ENCODE measurements at regions not wholly inside any gene's neighbourhood (a gene's known extent, or its start where the extent isn't known, plus 50 kb on each side); places are given as distances from the start of the nearest gene placed in this dataset.

GRCh38 chr18:24530630-24531111, 70.2 kb downstream of the HRH4 start:
- Histone ChIP-seq H3K9ac (ENCODE audit: low read depth, low read length) (no peak overlapping the region), H3K4me1 (ENCODE audit: insufficient read depth, low read length) (peaks cover 3% of the 10 kb centered on the region; the same call in 1 of the 2 replicates), H3K9me3 (ENCODE audit: insufficient read depth, low read depth, low read length) (no peaks in the 10 kb centered on the region), H3K27ac (ENCODE audit: low read depth, low read length) (no peak overlapping the region), H3K4me3 (ENCODE audit: low read length) (no peak overlapping the region), H3K27me3 (ENCODE audit: insufficient read depth, low read length) (no peaks in the 10 kb centered on the region), H3K36me3 (ENCODE audit: insufficient read depth, low read length) (no peaks in the 10 kb centered on the region)
- WGBS, result 86% methylated on average over 6 of the region's 6 CpGs

GRCh38 chr18:24534271-24534670, 73.8 kb downstream of the HRH4 start:
- WGBS, result 96% methylated on average over 6 of the region's 6 CpGs

GRCh38 chr18:24534737-24535136, 74.3 kb downstream of the HRH4 start:
- Histone ChIP-seq H3K4me3 (ENCODE audit: low read length) (no peak overlapping the region), H3K36me3 (ENCODE audit: insufficient read depth, low read length) (no peaks in the 10 kb centered on the region), H3K27ac (ENCODE audit: low read depth, low read length) (no peak overlapping the region), H3K27me3 (ENCODE audit: insufficient read depth, low read length) (no peaks in the 10 kb centered on the region), H3K4me1 (ENCODE audit: insufficient read depth, low read length) (no peaks in the 10 kb centered on the region), H3K9me3 (ENCODE audit: insufficient read depth, low read depth, low read length) (no peaks in the 10 kb centered on the region), H3K9ac (ENCODE audit: low read depth, low read length) (no peak overlapping the region)
- 86% methylated on average over 3 of the region's 4 CpGs for whole genome bisulfite sequencing

More at GRCh38 chr18:24534271-24534670, 73.8 kb downstream of the HRH4 start:
- no peaks in the 10 kb centered on the region for H3K27me3 ChIP-seq (ENCODE audit: insufficient read depth, low read length)
- H3K27ac ChIP-seq (ENCODE audit: low read depth, low read length), result no peak overlapping the region
- H3K9ac ChIP-seq (ENCODE audit: low read depth, low read length), result no peak overlapping the region
- H3K9me3 ChIP-seq (ENCODE audit: insufficient read depth, low read depth, low read length), result no peaks in the 10 kb centered on the region
- H3K36me3 ChIP-seq (ENCODE audit: insufficient read depth, low read length), result no peaks in the 10 kb centered on the region
- H3K4me1 ChIP-seq (ENCODE audit: insufficient read depth, low read length), result no peaks in the 10 kb centered on the region
- H3K4me3 ChIP-seq (ENCODE audit: low read length), result no peak overlapping the region

GRCh38 chr18:24535527-24536295, 75.3 kb downstream of the HRH4 start:
- Histone ChIP-seq H3K36me3 (ENCODE audit: insufficient read depth, low read length) (no peaks in the 10 kb centered on the region), H3K4me3 (ENCODE audit: low read length) (no peak overlapping the region), H3K27me3 (ENCODE audit: insufficient read depth, low read length) (no peaks in the 10 kb centered on the region), H3K27ac (ENCODE audit: low read depth, low read length) (no peak overlapping the region), H3K9ac (ENCODE audit: low read depth, low read length) (no peak overlapping the region), H3K4me1 (ENCODE audit: insufficient read depth, low read length) (no peaks in the 10 kb centered on the region), H3K9me3 (ENCODE audit: insufficient read depth, low read depth, low read length) (no peaks in the 10 kb centered on the region)
- 92% methylated on average over 3 of the region's 3 CpGs for WGBS

GRCh38 chr18:24536326-24536725, 75.9 kb downstream of the HRH4 start:
- Histone ChIP-seq H3K9ac (ENCODE audit: low read depth, low read length) (no peak overlapping the region), H3K27me3 (ENCODE audit: insufficient read depth, low read length) (no peaks in the 10 kb centered on the region), H3K36me3 (ENCODE audit: insufficient read depth, low read length) (no peaks in the 10 kb centered on the region), H3K4me3 (ENCODE audit: low read length) (no peak overlapping the region), H3K9me3 (ENCODE audit: insufficient read depth, low read depth, low read length) (no peaks in the 10 kb centered on the region), H3K4me1 (ENCODE audit: insufficient read depth, low read length) (no peaks in the 10 kb centered on the region), H3K27ac (ENCODE audit: low read depth, low read length) (no peak overlapping the region)
- whole genome bisulfite sequencing, result 87% methylated on average over 4 of the region's 4 CpGs

GRCh38 chr18:24536834-24537233, 76.4 kb downstream of the HRH4 start:
- no peak overlapping the region for H3K27ac ChIP-seq (ENCODE audit: low read depth, low read length)
- no peaks in the 10 kb centered on the region for H3K9me3 ChIP-seq (ENCODE audit: insufficient read depth, low read depth, low read length)
- H3K27me3 ChIP-seq (ENCODE audit: insufficient read depth, low read length), result no peaks in the 10 kb centered on the region
- 95% methylated on average over 1 of the region's 1 CpG for WGBS
- H3K4me1 ChIP-seq (ENCODE audit: insufficient read depth, low read length), result no peaks in the 10 kb centered on the region
- H3K9ac ChIP-seq (ENCODE audit: low read depth, low read length), result no peak overlapping the region
- H3K4me3 ChIP-seq (ENCODE audit: low read length), result no peak overlapping the region
- H3K36me3 ChIP-seq (ENCODE audit: insufficient read depth, low read length), result no peaks in the 10 kb centered on the region

- Histone ChIP-seq H3K36me3 (ENCODE audit: insufficient read depth, low read length) (no peaks in the 10 kb centered on the region), H3K27me3 (ENCODE audit: insufficient read depth, low read length) (no peaks in the 10 kb centered on the region), H3K9me3 (ENCODE audit: insufficient read depth, low read depth, low read length) (no peaks in the 10 kb centered on the region), H3K27ac (ENCODE audit: low read depth, low read length) (no peak overlapping the region), H3K4me1 (ENCODE audit: insufficient read depth, low read length) (no peaks in the 10 kb centered on the region), H3K9ac (ENCODE audit: low read depth, low read length) (no peak overlapping the region), H3K4me3 (ENCODE audit: low read length) (no peak overlapping the region)
- 94% methylated on average over 4 of the region's 5 CpGs for WGBS
Measured at GRCh38 chr18:24538414-24539264, 78.2 kb downstream of the HRH4 start.

GRCh38 chr18:24539866-24540617, 79.6 kb downstream of the HRH4 start:
- Histone ChIP-seq H3K4me3 (ENCODE audit: low read length) (no peak overlapping the region), H3K9me3 (ENCODE audit: insufficient read depth, low read depth, low read length) (no peaks in the 10 kb centered on the region), H3K27me3 (ENCODE audit: insufficient read depth, low read length) (no peaks in the 10 kb centered on the region), H3K27ac (ENCODE audit: low read depth, low read length) (no peak overlapping the region), H3K9ac (ENCODE audit: low read depth, low read length) (no peak overlapping the region), H3K4me1 (ENCODE audit: insufficient read depth, low read length) (no peaks in the 10 kb centered on the region), H3K36me3 (ENCODE audit: insufficient read depth, low read length) (no peaks in the 10 kb centered on the region)
- 85% methylated on average over 4 of the region's 4 CpGs for WGBS

GRCh38 chr18:24540896-24541295, 80.5 kb downstream of the HRH4 start:
- WGBS, result 81% methylated on average over 8 of the region's 8 CpGs
- no peaks in the 10 kb centered on the region for H3K27me3 ChIP-seq (ENCODE audit: insufficient read depth, low read length)
- H3K4me1 ChIP-seq (ENCODE audit: insufficient read depth, low read length), result no peaks in the 10 kb centered on the region

GRCh38 chr18:24543086-24543794, 82.8 kb downstream of the HRH4 start:
- 91% methylated on average over 4 of the region's 4 CpGs for WGBS
- Histone ChIP-seq H3K9me3 (ENCODE audit: insufficient read depth, low read depth, low read length) (no peaks in the 10 kb centered on the region), H3K4me1 (ENCODE audit: insufficient read depth, low read length) (no peaks in the 10 kb centered on the region; the same call in 1 of the 2 replicates), H3K27me3 (ENCODE audit: insufficient read depth, low read length) (no peaks in the 10 kb centered on the region), H3K27ac (ENCODE audit: low read depth, low read length) (no peak overlapping the region), H3K36me3 (ENCODE audit: insufficient read depth, low read length) (no peaks in the 10 kb centered on the region), H3K9ac (ENCODE audit: low read depth, low read length) (no peak overlapping the region), H3K4me3 (ENCODE audit: low read length) (no peak overlapping the region)

More at GRCh38 chr18:24540896-24541295, 80.5 kb downstream of the HRH4 start:
- H3K9me3 ChIP-seq (ENCODE audit: insufficient read depth, low read depth, low read length), result no peaks in the 10 kb centered on the region
- H3K9ac ChIP-seq (ENCODE audit: low read depth, low read length), result no peak overlapping the region
- no peak overlapping the region for H3K27ac ChIP-seq (ENCODE audit: low read depth, low read length)
- H3K36me3 ChIP-seq (ENCODE audit: insufficient read depth, low read length), result no peaks in the 10 kb centered on the region
- H3K4me3 ChIP-seq (ENCODE audit: low read length), result no peak overlapping the region

Data from HUES64 (cell line).